Right lobe of liver (tissue), 6 donors: ENCODE measurements at regions not wholly inside any gene's neighbourhood (a gene's known extent, or its start where the extent isn't known, plus 50 kb on each side); places are given as distances from the start of the nearest gene placed in this dataset.
A peak's percentile ranks its signal among the peaks of the same experiment; 100 is the strongest.

Source experiments
- ATAC-seq, 4 donors: fragments of 200-7000 bp; cut with Tn5 transposase; one replicate each; pipeline ENCODE4 v1.9.1; 2020; ENCODE audit warnings: mild to moderate bottlenecking in 4 of 4, moderate library complexity in 4 of 4
- DNase-seq, 3 donors: peaks; one replicate each; pipeline ENCODE4 v3.0.0-alpha.2; 2020
- H3K27ac ChIP-seq, 3 donors: fragments of 200-600 bp; one replicate each; pipeline ENCODE4 v1.8.0; 2022
- H3K27me3 ChIP-seq, 2 donors: fragments of 200-600 bp; one replicate each; pipeline ENCODE4 v1.8.0; 2022
- H3K36me3 ChIP-seq, 4 donors: fragments of 200-600 bp; sonication (generic) in 1 of 4; one replicate each; pipeline versions ENCODE4 v1.5.1 to v1.8.0; 2017 to 2022; ENCODE audit warnings: control low read depth in 1 of 4
- H3K4me1 ChIP-seq, 4 donors: fragments of 200-600 bp; sonication (generic) in 1 of 4; one replicate each; pipeline versions ENCODE4 v1.5.1 to v1.8.0; 2017 to 2022; ENCODE audit warnings: control low read depth in 1 of 4
- H3K4me3 ChIP-seq, 3 donors: fragments of 200-600 bp; one replicate each; pipeline ENCODE4 v1.8.0; 2022
- H3K9me3 ChIP-seq, 4 donors: fragments of 200-600 bp; sonication (generic) in 1 of 4; one replicate each; pipeline versions ENCODE4 v1.5.1 to v1.8.0; 2017 to 2022; ENCODE audit warnings: control low read depth in 1 of 4
- CTCF ChIP-seq, 4 donors: fragments of 200-600 bp in 3 of 4; fragments of 450-650 bp in 1 of 4; IDR thresholded peaks; one replicate each; pipeline versions ENCODE4 v1.5.1 to v1.8.0; 2016 to 2022; ENCODE audit warnings: antibody characterized with exemption in 4 of 4, mild to moderate bottlenecking in 2 of 4
- POLR2A ChIP-seq: fragments of 450-650 bp; IDR thresholded peaks from one replicate; pipeline ENCODE4 v1.6.1; 2017; ENCODE audit warnings: antibody characterized with exemption, mild to moderate bottlenecking
- WGBS: methylation state at CpG from one replicate; pipeline ENCODE4 v1.1.6; 2018; ENCODE audit warnings: low coverage, low lambda C conversion rate; ENCODE audit not compliant: insufficient coverage; ENCODE audit errors: missing lambda C conversion rate; 5-methylcytosine and 5-hydroxymethylcytosine counted together
- intact Hi-C, 2 donors: fragments of 100-400 bp; cut with DNase I; formaldehyde crosslinking; loops; one replicate each; pipeline versions ENCODE4 v1.11.2 to v1.14.1; 2022
- donor health status: DM: no; HTN: yes; CAD: no.
- donor health status: DM: no; HTN: no; CAD: no.
- donor health status: DM: no; HTN: no; CAD: no.
- donor health status: DM: no; HTN: yes; CAD: no.
- donor health status: DM: no; HTN: yes; CAD: no.

DNA sequence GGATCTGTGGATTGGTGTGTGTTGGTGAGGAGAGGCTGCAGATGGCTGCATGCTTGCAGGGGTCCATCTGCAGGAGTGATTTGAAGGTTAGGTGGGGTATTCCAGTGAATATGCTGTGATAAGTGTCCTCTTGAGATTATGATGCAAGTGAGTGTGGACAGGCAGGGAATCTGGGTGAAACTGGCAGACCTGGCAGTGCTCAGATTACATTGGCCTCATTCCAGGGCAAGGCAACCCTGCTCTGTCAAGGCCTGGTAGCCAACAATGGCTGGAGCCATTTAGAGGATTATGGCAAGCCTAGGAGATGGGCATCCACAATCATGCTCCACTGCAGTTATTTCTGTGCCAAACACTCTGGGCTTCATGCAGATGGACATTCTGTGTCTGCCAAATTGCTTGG lies 113.9 kb downstream of the RTL3 start:
- intact Hi-C loops, result no loop called here
- ATAC-seq (peak in 3 of 4 donors; percentile 49 to 78 (median 67)), DNase-seq (peak in 1 of 3 donors; percentile 47)
- H3K9me3 ChIP-seq, result no peaks in the 10 kb centered on the region
- H3K4me3 ChIP-seq, result no peak overlapping the region
- H3K36me3 ChIP-seq, result no peaks in the 10 kb centered on the region
- no peaks in the 10 kb centered on the region for H3K4me1 ChIP-seq
- no peak for TF ChIP-seq CTCF (IDR thresholded peaks at IDR 0.05)
- no peak for TF ChIP-seq POLR2A
- H3K27me3 ChIP-seq, result no peaks in the 10 kb centered on the region
- H3K27ac ChIP-seq, result no peak overlapping the region

DNA sequence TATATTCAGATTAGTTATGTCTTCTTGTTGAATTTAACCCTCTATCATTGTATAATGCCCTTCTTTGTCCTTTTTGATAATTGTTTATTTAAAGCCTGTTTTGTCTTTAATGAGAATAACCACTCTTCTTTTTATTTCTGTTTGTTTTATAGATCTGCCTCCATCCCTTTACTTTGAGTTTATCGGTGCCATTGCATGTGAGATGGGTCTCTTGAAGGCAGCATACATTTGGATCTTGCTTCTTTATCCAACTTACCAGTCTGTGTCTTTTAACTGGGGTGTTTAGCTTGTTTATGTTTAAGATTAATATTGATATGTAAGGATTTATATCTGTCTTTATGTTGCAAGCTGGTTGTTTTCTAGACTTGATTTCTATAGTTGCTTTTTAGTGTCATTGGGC lies 115.8 kb downstream of the RTL3 start:
- H3K4me1 ChIP-seq, result no peaks in the 10 kb centered on the region
- TF ChIP-seq POLR2A, result no peak
- TF ChIP-seq CTCF (IDR thresholded peaks at IDR 0.05), result no peak
- WGBS, result 78% methylated on average over 1 of the region's 1 CpG
- H3K36me3 ChIP-seq, result no peaks in the 10 kb centered on the region
- H3K9me3 ChIP-seq, result no peaks in the 10 kb centered on the region
- no peak for DNase-seq
- no peaks in the 10 kb centered on the region for H3K27me3 ChIP-seq
- intact Hi-C loops, result no loop called here
- no peak overlapping the region for H3K4me3 ChIP-seq
- no peak for ATAC-seq
- no peak overlapping the region for H3K27ac ChIP-seq

DNA sequence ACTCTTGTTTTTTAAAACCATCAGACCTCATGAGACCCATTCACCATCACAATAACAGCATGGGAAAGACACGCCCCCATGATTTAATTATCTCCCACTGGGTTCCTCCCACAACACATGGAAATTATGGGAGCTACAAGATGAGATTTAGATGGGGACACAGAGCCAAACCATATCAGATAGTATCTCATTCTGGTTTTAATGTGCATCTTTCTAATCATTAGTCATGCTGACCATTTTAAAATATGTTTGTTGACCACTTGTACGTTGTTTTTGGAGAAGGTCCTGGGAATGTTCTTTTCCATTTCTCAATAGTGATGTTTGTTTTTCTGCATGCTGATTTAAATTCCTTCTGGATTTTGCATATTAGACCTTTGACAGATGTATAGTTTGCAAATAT lies 119.0 kb downstream of the RTL3 start:
- WGBS, result 29% methylated on average over 2 of the region's 2 CpGs
- TF ChIP-seq CTCF (IDR thresholded peaks at IDR 0.05), result no peak
- no peak for TF ChIP-seq POLR2A
- no peaks in the 10 kb centered on the region for H3K27me3 ChIP-seq
- ATAC-seq (no peak), DNase-seq (no peak)
- H3K4me1 ChIP-seq, result no peaks in the 10 kb centered on the region
- no peaks in the 10 kb centered on the region for H3K36me3 ChIP-seq
- H3K27ac ChIP-seq, result no peak overlapping the region
- intact Hi-C loops, result no loop called here
- no peak overlapping the region for H3K4me3 ChIP-seq
- no peaks in the 10 kb centered on the region for H3K9me3 ChIP-seq

DNA sequence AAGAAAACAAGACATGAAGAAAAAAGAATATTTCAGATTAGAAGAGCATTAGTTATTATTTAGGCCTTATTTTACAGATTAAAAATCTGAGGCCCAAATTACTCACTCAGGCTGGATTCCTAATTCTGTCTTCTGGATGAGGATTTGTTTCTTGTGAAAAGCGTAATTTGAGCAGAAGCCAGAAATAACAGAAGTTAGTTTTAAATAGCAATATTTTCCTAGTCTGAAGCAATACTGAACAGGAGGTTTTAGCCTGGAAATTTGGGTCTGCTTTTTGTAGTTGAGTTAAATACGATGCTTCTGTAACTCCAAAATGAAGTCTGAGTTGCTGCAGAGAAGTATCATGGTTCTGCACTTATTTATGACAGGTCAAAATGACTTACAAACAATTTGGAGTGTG lies 124.9 kb downstream of the RTL3 start:
- 57% methylated on average over 2 of the region's 2 CpGs for WGBS
- no peaks in the 10 kb centered on the region for H3K36me3 ChIP-seq
- no peak for TF ChIP-seq POLR2A
- no peak for TF ChIP-seq CTCF (IDR thresholded peaks at IDR 0.05)

GRCh38 chrX:78532363-78532762 lies 126.8 kb downstream of the RTL3 start:
- no peaks in the 10 kb centered on the region for H3K27me3 ChIP-seq
- intact Hi-C loops, result no loop called here
- ATAC-seq, result no peak
- H3K27ac ChIP-seq, result no peak overlapping the region
- H3K36me3 ChIP-seq, result no peaks in the 10 kb centered on the region
- DNase-seq, result no peak
- no peaks in the 10 kb centered on the region for H3K4me1 ChIP-seq
- H3K9me3 ChIP-seq, result no peaks in the 10 kb centered on the region
- H3K4me3 ChIP-seq, result no peak overlapping the region
- TF ChIP-seq CTCF (IDR thresholded peaks at IDR 0.05) (no peak), POLR2A (no peak)

More for the DNA sequence above, 124.9 kb downstream of the RTL3 start:
- H3K9me3 ChIP-seq, result no peaks in the 10 kb centered on the region
- no peaks in the 10 kb centered on the region for H3K27me3 ChIP-seq
- no peak overlapping the region for H3K27ac ChIP-seq
- no peaks in the 10 kb centered on the region for H3K4me1 ChIP-seq
- ATAC-seq (no peak), DNase-seq (no peak)
- H3K4me3 ChIP-seq, result no peak overlapping the region
- intact Hi-C loops, result no loop called here
